ENCODE measurements at regions not wholly inside any gene's neighbourhood (a gene's known extent, or its start where the extent isn't known, plus 50 kb on each side); places are given as distances from the start of the nearest gene placed in this dataset.
A peak's percentile ranks its signal among the peaks of the same experiment; 100 is the strongest.

GRCh38 chr15:29962407-29962806 is 120.3 kb upstream of the GOLGA8J start (continued):
- TF ChIP-seq ZBTB33 (IDR thresholded peaks at IDR 0.05; ENCODE audit: borderline replicate concordance, low read depth) (no peak), MXI1 (IDR thresholded peaks at IDR 0.05; ENCODE audit: low read depth, low read length) (no peak), MAX (IDR thresholded peaks at IDR 0.05; ENCODE audit: low read depth) (no peak), FOXM1 (IDR thresholded peaks at IDR 0.05; ENCODE audit: low read depth) (no peak)

GRCh38 chr15:29959384-29960137 is 123.2 kb upstream of the GOLGA8J start:
- Histone ChIP-seq H3F3A (replicated peaks; ENCODE audit: insufficient read depth) (no peaks in the 10 kb centered on the region), H4K20me1 (ENCODE audit: insufficient read depth) (no peaks in the 10 kb centered on the region), H3K9ac (no peak overlapping the region), H3K4me1 (ENCODE audit: control insufficient read depth in 1 of 2, insufficient read depth in 2 of 2, low read depth in 1 of 2, low read length in 1 of 2) (no peaks in the 10 kb centered on the region), H3K27me3 (ENCODE audit: insufficient read depth) (peaks cover 8% of the 10 kb centered on the region; the same call in 1 of the 2 replicates), H3K4me3 (ENCODE audit: low read depth in 2 of 2, low read length in 1 of 2) (no peak overlapping the region), H3K27ac (ENCODE audit: low read depth in 2 of 2, low read length in 1 of 2) (no peak overlapping the region), H3K9me2 (no peaks in the 10 kb centered on the region), H3K9me3 (no peaks in the 10 kb centered on the region), H2AFZ (ENCODE audit: low read depth) (no peak overlapping the region), H3K36me3 (replicated peaks in 1 of 2; ENCODE audit: control insufficient read depth in 1 of 2, insufficient read depth in 2 of 2, low read length in 1 of 2) (no peaks in the 10 kb centered on the region), H3K4me2 (no peak overlapping the region), H3K79me2 (ENCODE audit: insufficient read depth) (no peaks in the 10 kb centered on the region)
- 41% methylated on average over 9 of the region's 9 CpGs for WGBS (ENCODE audit: low lambda C conversion rate)
- POLR2A ChIA-PET, result no interaction called here
- CTCF ChIA-PET, result interaction anchor here (0.6 to 1.6 kb wide), 3 partner anchors 9 to 1944 kb away, joined by 3 to 6 read pairs (median 3); no protein-coding TSS in a partner anchor
- no peak for DNase-seq
- TF ChIP-seq ELF1 (IDR thresholded peaks at IDR 0.05) (no peak), TCF12 (IDR thresholded peaks at IDR 0.05) (no peak), CTCF (IDR thresholded peaks at IDR 0.05) (no peak), CHD2 (IDR thresholded peaks at IDR 0.05; ENCODE audit: low read length, partially characterized antibody) (no peak), GATA2 (CRISPR knock-in tag; IDR thresholded peaks at IDR 0.05) (no peak)

GRCh38 chr15:29952225-29952624 is 130.0 kb upstream of the TJP1 start:
- Histone ChIP-seq H3K4me2 (no peak overlapping the region), H3F3A (replicated peaks; ENCODE audit: insufficient read depth) (no peaks in the 10 kb centered on the region), H3K4me3 (ENCODE audit: low read depth in 2 of 2, low read length in 1 of 2) (no peak overlapping the region), H2AFZ (ENCODE audit: low read depth) (no peak overlapping the region), H3K4me1 (ENCODE audit: control insufficient read depth in 1 of 2, insufficient read depth in 2 of 2, low read depth in 1 of 2, low read length in 1 of 2) (no peaks in the 10 kb centered on the region), H3K9me2 (no peaks in the 10 kb centered on the region), H3K79me2 (ENCODE audit: insufficient read depth) (no peaks in the 10 kb centered on the region), H3K27me3 (ENCODE audit: insufficient read depth) (no peaks in the 10 kb centered on the region; the same call in 1 of the 2 replicates), H3K27ac (ENCODE audit: low read depth in 2 of 2, low read length in 1 of 2) (no peak overlapping the region), H3K9ac (no peak overlapping the region), H3K9me3 (no peaks in the 10 kb centered on the region), H3K36me3 (replicated peaks in 1 of 2; ENCODE audit: control insufficient read depth in 1 of 2, insufficient read depth in 2 of 2, low read length in 1 of 2) (no peaks in the 10 kb centered on the region), H4K20me1 (ENCODE audit: insufficient read depth) (no peaks in the 10 kb centered on the region)
- POLR2A ChIA-PET, result no interaction called here
- CTCF ChIA-PET, result interaction anchor here (0.6 to 1.5 kb wide), 2 partner anchors 27 to 134 kb away, joined by 3 to 4 read pairs; no protein-coding TSS in a partner anchor
- WGBS (ENCODE audit: low lambda C conversion rate), result 47% methylated on average over 1 of the region's 1 CpG
- TF ChIP-seq NRF1 (IDR thresholded peaks at IDR 0.05; ENCODE audit: low read depth, low read length) (no peak), TAF1 (IDR thresholded peaks at IDR 0.05; ENCODE audit: borderline replicate concordance, low read depth, low read length) (no peak), RFX5 (IDR thresholded peaks at IDR 0.05; ENCODE audit: low read length) (no peak), MAX (IDR thresholded peaks at IDR 0.05; ENCODE audit: low read depth) (no peak), GATA2 (CRISPR knock-in tag; IDR thresholded peaks at IDR 0.05) (no peak), FOXJ3 (CRISPR knock-in tag; IDR thresholded peaks at IDR 0.05) (no peak), MEF2A (IDR thresholded peaks at IDR 0.05; ENCODE audit: borderline replicate concordance, low read depth) (no peak)
- peak; percentile 30 for DNase-seq
